HepG2 (cell line): ENCODE measurements at regions not wholly inside any gene's neighbourhood (a gene's known extent, or its start where the extent isn't known, plus 50 kb on each side); places are given as distances from the start of the nearest gene placed in this dataset.

ENCODE experiments used
- ATAC-seq: fragments of 200-7000 bp; cut with Tn5 transposase; 3 replicates; pipeline ENCODE4 v1.9.1; 2020; ENCODE audit warnings: mild to moderate bottlenecking, moderate library complexity
- BruUV-seq: library from RNA; stranded (reverse); fragments of 400-500 nt; replicated peaks from 2 replicates; lab custom pipeline; 2021; lab: Mats Ljungman, UMichigan
- CTCF ChIA-PET: fragments of 300-600 bp; formaldehyde crosslinking; extraction: SDS; loops from one replicate; lab custom pipeline; 2021; ENCODE audit warnings: low total read pairs, inconsistent platforms, low intra/inter-chr PET ratio; lab: Yijun Ruan, JAX
- POLR2A ChIA-PET: fragments of 350-600 bp; sonication (Branson Sonifier 250); formaldehyde crosslinking; loops from one replicate; lab custom pipeline; 2020; ENCODE audit warnings: antibody characterized with exemption, inconsistent platforms; lab: Yijun Ruan, JAX
- DNase-seq: peaks from one replicate; pipeline ENCODE4 v3.0.0-alpha.2; 2015; ENCODE audit warnings: low spot score
- FAIRE-seq: peaks from 3 replicates; lab custom pipeline; 2011; peaks lifted over from hg19 to GRCh38; lab: Jason Lieb, UNC
- H2AFZ ChIP-seq: one replicate; pipeline ENCODE4 v1.6.1; 2011; ENCODE audit warnings: low read length, inconsistent platforms
- H3K27ac ChIP-seq: fragments of 300-600 bp; 3 replicates; pipeline ENCODE4 v1.8.0; 2011; ENCODE audit warnings: mixed run types, mild to moderate bottlenecking, mixed read lengths, low read length, inconsistent platforms; ENCODE audit not compliant: insufficient read depth; ENCODE audit errors: extremely low read length
- H3K27me3 ChIP-seq, 2 experiments: fragments of 200-600 bp in 1 of 2; 2 replicates in 1 of 2; 3 replicates in 1 of 2; pipeline versions ENCODE4 v1.6.0 to v1.8.0; 2011; ENCODE audit warnings: low read length in 2 of 2, mild to moderate bottlenecking in 2 of 2, moderate library complexity in 2 of 2, inconsistent platforms in 1 of 2; ENCODE audit not compliant: insufficient read depth in 2 of 2, control insufficient read depth in 1 of 2
- H3K36me3 ChIP-seq, 2 experiments: fragments of 200-600 bp in 1 of 2; replicated peaks in 1 of 2; 2 replicates in 1 of 2; 3 replicates in 1 of 2; pipeline versions ENCODE4 v1.5.1 to v1.8.0; 2011; ENCODE audit warnings: low read length in 2 of 2, inconsistent platforms in 1 of 2; ENCODE audit not compliant: insufficient read depth in 2 of 2, control insufficient read depth in 1 of 2
- H3K4me1 ChIP-seq: 2 replicates; pipeline ENCODE4 v1.5.1; 2012; ENCODE audit warnings: low read length, inconsistent platforms; ENCODE audit not compliant: insufficient read depth
- H3K4me2 ChIP-seq: 2 replicates; pipeline ENCODE4 v1.6.0; 2011; ENCODE audit warnings: low read depth, low read length, inconsistent platforms
- H3K4me3 ChIP-seq, 3 experiments: fragments of 200-600 bp in 1 of 3; sonication (generic), shearing (Covaris generic) in 1 of 3; replicated peaks in 1 of 3; 2 replicates each; pipeline ENCODE4 v1.5.1; 2011 to 2016; ENCODE audit warnings: low read length in 3 of 3, inconsistent platforms in 2 of 3, low read depth in 2 of 3, mild to moderate bottlenecking in 2 of 3, control low read depth in 1 of 3, mixed read lengths in 1 of 3; ENCODE audit not compliant: insufficient read depth in 1 of 3
- H3K79me2 ChIP-seq: one replicate; pipeline ENCODE4 v1.6.1; 2011; ENCODE audit warnings: low read length, inconsistent platforms; ENCODE audit not compliant: insufficient read depth
- H3K9ac ChIP-seq: 2 replicates; pipeline ENCODE4 v1.6.0; 2011; ENCODE audit warnings: mild to moderate bottlenecking, low read depth, low read length, inconsistent platforms; ENCODE audit not compliant: insufficient read depth
- H3K9me3 ChIP-seq: 2 replicates; pipeline ENCODE4 v1.5.1; 2012; ENCODE audit warnings: mild to moderate bottlenecking, low read length
- H4K20me1 ChIP-seq: 2 replicates; pipeline ENCODE4 v1.6.0; 2011; ENCODE audit warnings: inconsistent platforms, mild to moderate bottlenecking, low read length, moderate library complexity; ENCODE audit not compliant: insufficient read depth
- ATF3 ChIP-seq: sonication (generic); formaldehyde crosslinking; IDR thresholded peaks from 2 replicates; pipeline ENCODE4 v1.4.0; 2020; ENCODE audit warnings: missing genetic modification reagents
- ELF4 ChIP-seq: sonication (generic); formaldehyde crosslinking; IDR thresholded peaks from 2 replicates; pipeline ENCODE4 v1.5.0; 2020; ENCODE audit warnings: missing genetic modification reagents, mild to moderate bottlenecking, moderate library complexity, borderline replicate concordance
- HHEX ChIP-seq: IDR thresholded peaks from 2 replicates; pipeline ENCODE4 v1.6.1; 2016; ENCODE audit warnings: control low read depth
- KDM5B ChIP-seq: sonication (generic); formaldehyde crosslinking; IDR thresholded peaks from 2 replicates; pipeline ENCODE4 v1.4.0; 2020; ENCODE audit warnings: missing genetic modification reagents, mild to moderate bottlenecking, borderline replicate concordance
- MTA1 ChIP-seq: sonication (generic); formaldehyde crosslinking; IDR thresholded peaks from 2 replicates; pipeline ENCODE4 v1.4.0; 2020; ENCODE audit warnings: missing genetic modification reagents, mild to moderate bottlenecking, borderline replicate concordance
- PAF1 ChIP-seq: IDR thresholded peaks from 2 replicates; pipeline ENCODE4 v1.6.1; 2016; ENCODE audit warnings: missing genetic modification reagents, missing compliant biosample characterization
- SIX4 ChIP-seq: sonication (generic); formaldehyde crosslinking; IDR thresholded peaks from 2 replicates; pipeline ENCODE4 v1.4.0; 2020; ENCODE audit warnings: missing genetic modification reagents
- SNAI1 ChIP-seq: sonication (generic); formaldehyde crosslinking; IDR thresholded peaks from 2 replicates; pipeline ENCODE4 v1.5.0; 2020; ENCODE audit warnings: mild to moderate bottlenecking, missing genetic modification reagents, borderline replicate concordance
- ZBTB4 ChIP-seq: sonication (generic); formaldehyde crosslinking; IDR thresholded peaks from 2 replicates; pipeline ENCODE4 v1.4.0; 2020; ENCODE audit warnings: missing genetic modification reagents, mild to moderate bottlenecking, borderline replicate concordance
- ZFP90 ChIP-seq: sonication (generic); formaldehyde crosslinking; IDR thresholded peaks from 2 replicates; pipeline ENCODE4 v1.8.0; 2022; ENCODE audit warnings: missing genetic modification reagents, mild to moderate bottlenecking, inconsistent platforms, borderline replicate concordance
- ZNF782 ChIP-seq: sonication (generic); formaldehyde crosslinking; IDR thresholded peaks from 2 replicates; pipeline ENCODE4 v1.4.0; 2020; ENCODE audit warnings: missing genetic modification reagents, mild to moderate bottlenecking, borderline replicate concordance
- ZNF792 ChIP-seq: IDR thresholded peaks from 2 replicates; pipeline ENCODE4 v1.6.1; 2016
- ZNF850 ChIP-seq: sonication (generic); formaldehyde crosslinking; conservative IDR thresholded peaks from 2 replicates; pipeline ENCODE4 v1.9.0; 2021; ENCODE audit warnings: mild to moderate bottlenecking, missing genetic modification reagents
- WGBS: methylation state at CpG from one replicate; pipeline ENCODE4 v1.1.6; 2017; ENCODE audit warnings: low lambda C conversion rate; 5-methylcytosine and 5-hydroxymethylcytosine counted together
- in situ Hi-C: cut with HindIII; loops from 2 replicates; pipeline ENCODE4 v1.10.0; 2017; ENCODE audit warnings: low pct_unique_long_range_greater_than_20kb; ENCODE audit not compliant: extremely low pct_ligation_motif_present
- intact Hi-C: fragments of 100-400 bp; cut with micrococcal nuclease; formaldehyde crosslinking; loops from one replicate; pipeline ENCODE4 v1.10.0; 2022; ENCODE audit not compliant: unreplicated experiment

GRCh38 chr13:50762969-50763567, 80.4 kb downstream of the DLEU7 start (continued):
- TF ChIP-seq MTA1 (CRISPR knock-in tag) (no peak), PAF1 (no peak), ZFP90 (CRISPR knock-in tag) (no peak), ZNF792 (CRISPR knock-in tag) (no peak)
- TF ChIP-seq, all 625 proteins: peak for 0

- WGBS: 77% methylated on average over 6 of the region's 6 CpGs
- no peak overlapping the region for H3K4me3 ChIP-seq
- H3K79me2 ChIP-seq: no peaks in the 10 kb centered on the region
- intact Hi-C loops (no loop called here), in situ Hi-C loops (no loop called here)
- POLR2A ChIA-PET: no interaction called here
- H2AFZ ChIP-seq: no peak overlapping the region
- H3K9me3 ChIP-seq: no peaks in the 10 kb centered on the region
- H3K9ac ChIP-seq: no peak overlapping the region
- H3K27ac ChIP-seq: no peak overlapping the region
- no peak for TF ChIP-seq ELF4
- no peak for TF ChIP-seq HHEX
- TF ChIP-seq ZNF850: no peak
- no peak for TF ChIP-seq SNAI1 (CRISPR knock-in tag)
- TF ChIP-seq SIX4 (CRISPR knock-in tag): no peak
- CTCF ChIA-PET: no interaction called here
- ATAC-seq (no peak), DNase-seq (no peak), FAIRE-seq (no peak)
- no peaks in the 10 kb centered on the region for H3K4me1 ChIP-seq
- no peaks in the 10 kb centered on the region for H3K27me3 ChIP-seq
- BruUV-seq: no TSS peak
- H3K36me3 ChIP-seq: no peaks in the 10 kb centered on the region
- no peaks in the 10 kb centered on the region for H4K20me1 ChIP-seq
- no peak overlapping the region for H3K4me2 ChIP-seq
Measured at GRCh38 chr13:50766013-50766412, 77.5 kb downstream of the DLEU7 start.

GRCh38 chr13:50766695-50767094, 76.8 kb downstream of the DLEU7 start:
- ATAC-seq (no peak), FAIRE-seq (no peak), DNase-seq (no peak)
- in situ Hi-C loops: no loop called here
- POLR2A ChIA-PET: no interaction called here
- Histone ChIP-seq H3K9ac (no peak overlapping the region), H3K27ac (no peak overlapping the region), H3K9me3 (no peaks in the 10 kb centered on the region), H3K27me3 (no peaks in the 10 kb centered on the region), H3K4me1 (no peaks in the 10 kb centered on the region), H3K36me3 (no peaks in the 10 kb centered on the region), H4K20me1 (no peaks in the 10 kb centered on the region), H3K4me2 (no peak overlapping the region), H2AFZ (no peak overlapping the region), H3K79me2 (no peaks in the 10 kb centered on the region), H3K4me3 (no peak overlapping the region)
- intact Hi-C loops: no loop called here
- CTCF ChIA-PET: no interaction called here
- 64% methylated on average over 2 of the region's 3 CpGs for WGBS
- TF ChIP-seq KDM5B (CRISPR knock-in tag) (no peak), ATF3 (CRISPR knock-in tag) (no peak), ZBTB4 (CRISPR knock-in tag) (no peak), ZNF782 (CRISPR knock-in tag) (no peak)
- BruUV-seq: no TSS peak
